ENCODE measurements at regions not wholly inside any gene's neighbourhood (a gene's known extent, or its start where the extent isn't known, plus 50 kb on each side); places are given as distances from the start of the nearest gene placed in this dataset.

GRCh38 chr11:95304777-95305176 is 73.8 kb upstream of the SESN3 start:
- TF ChIP-seq PATZ1 (CRISPR knock-in tag; IDR thresholded peaks at IDR 0.05; ENCODE audit: borderline replicate concordance): no peak
- no peak for TF ChIP-seq CREB5 (CRISPR knock-in tag; IDR thresholded peaks at IDR 0.05; ENCODE audit: low read depth)

All from SK-N-SH treated with all-trans-retinoic acid at 6 μM for 48 hours (cell line).